ENCODE measurements at regions not wholly inside any gene's neighbourhood (a gene's known extent, or its start where the extent isn't known, plus 50 kb on each side); places are given as distances from the start of the nearest gene placed in this dataset.
"Not testable (repeated sequence)": the region's sequence is repeated elsewhere in the genome, so short reads cannot be mapped to it uniquely, and the experiment has no call there.

DNA sequence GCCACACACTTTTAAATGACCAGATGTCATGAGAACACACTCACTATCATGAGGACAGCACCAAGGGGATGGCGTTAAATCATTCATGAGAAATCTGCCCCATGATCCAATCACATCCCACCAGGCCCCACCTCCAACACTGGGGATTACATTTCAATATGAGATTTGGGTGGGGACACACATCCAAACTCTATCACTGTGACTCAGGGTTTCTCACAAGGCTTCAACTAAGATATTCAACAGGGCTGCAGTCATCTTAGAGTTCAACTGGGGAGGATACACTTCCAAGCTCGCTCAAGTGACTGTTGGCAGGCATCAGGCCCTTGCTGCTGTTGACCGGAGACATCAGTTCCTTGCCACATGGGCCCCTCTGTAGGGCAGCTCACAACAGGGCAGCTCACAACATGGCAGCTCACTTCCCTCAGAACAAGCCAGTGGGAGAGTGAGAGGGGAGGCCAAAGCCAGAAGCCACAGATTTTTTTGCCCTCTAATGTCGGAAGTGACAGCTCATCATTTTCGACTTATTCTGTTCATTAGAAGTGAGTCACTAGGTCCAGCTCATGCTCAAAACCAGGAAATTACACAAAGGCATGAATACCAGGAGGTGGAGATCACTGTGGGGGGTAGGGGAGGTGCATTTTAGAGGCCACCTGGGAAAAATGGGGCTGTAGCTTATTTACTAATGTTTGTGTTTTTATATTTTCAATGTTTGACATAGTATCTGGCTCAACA is 50.8 kb upstream of the PTHLH start:
- DNase-seq (ENCODE audit: low spot score), result peak; percentile 62

DNA sequence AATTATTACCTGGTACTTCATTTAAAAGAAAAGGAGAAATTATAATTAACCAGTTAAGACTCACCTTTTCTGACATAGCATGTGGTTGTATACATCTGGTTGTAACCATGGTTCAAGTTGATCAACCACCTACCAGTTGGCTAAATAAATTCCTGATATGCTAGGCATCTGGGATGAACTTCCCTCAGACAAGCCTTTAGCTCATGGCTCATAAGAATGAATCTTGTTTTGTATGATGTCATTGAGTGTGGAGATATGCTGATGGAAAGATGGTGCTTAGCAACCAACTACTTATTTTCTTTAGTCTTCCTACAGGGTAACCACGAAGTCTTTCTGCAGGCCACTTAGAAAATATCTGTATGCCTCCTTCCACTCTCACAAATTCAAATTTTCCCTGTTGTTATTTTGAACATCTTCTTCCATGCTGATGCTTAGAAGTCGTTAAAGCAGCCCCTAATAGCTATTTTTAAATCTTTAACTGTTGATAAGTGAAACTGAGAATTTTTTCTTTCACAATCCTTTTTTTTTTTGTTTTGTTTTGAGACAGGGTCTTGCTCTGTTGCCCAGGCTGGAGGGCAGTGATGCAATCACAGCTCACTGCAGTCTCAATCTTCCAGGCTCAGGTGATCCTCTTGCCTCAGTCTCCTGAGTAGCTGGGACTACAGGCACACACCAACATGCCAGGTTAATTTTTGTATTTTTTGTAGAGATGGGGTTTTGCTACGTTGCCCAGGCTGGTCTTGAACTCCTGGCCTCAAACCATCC is 51.9 kb upstream of the PTHLH start:
- peak; percentile 50 for DNase-seq (ENCODE audit: low spot score)

DNA sequence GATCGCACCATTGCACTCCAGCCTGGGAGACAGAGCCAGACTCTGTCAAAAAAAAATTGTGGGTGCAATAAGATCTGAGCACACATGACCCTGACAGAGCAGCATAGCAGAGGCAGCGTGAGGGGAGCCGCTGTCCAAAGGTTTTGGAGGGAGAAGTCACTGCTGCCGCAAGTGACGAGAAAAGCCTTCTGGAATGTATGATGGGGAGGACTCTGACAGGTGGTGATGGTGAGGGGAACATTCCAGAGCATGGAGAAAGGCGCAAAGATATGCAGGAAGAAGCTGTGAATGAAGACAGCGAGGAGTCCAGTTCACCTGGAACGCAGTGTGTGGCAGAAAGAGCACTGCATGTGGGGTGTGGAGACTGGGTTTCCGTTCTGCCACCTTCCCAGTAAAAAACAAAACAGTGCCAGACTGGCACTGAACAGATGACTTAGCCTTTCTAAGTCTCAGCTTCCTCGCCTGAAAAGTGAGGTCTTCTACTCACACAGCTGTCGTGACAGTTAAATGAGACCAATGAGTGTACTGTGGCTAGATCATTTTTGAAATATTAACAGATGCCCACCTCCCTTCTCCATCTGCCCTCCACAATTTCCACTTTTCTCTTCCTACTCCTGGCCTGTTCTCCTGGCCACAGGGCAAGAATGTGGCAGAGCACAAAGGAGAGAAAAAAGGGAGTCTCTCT is 53.4 kb upstream of the PTHLH start:
- no peak for DNase-seq (ENCODE audit: low spot score)

DNA sequence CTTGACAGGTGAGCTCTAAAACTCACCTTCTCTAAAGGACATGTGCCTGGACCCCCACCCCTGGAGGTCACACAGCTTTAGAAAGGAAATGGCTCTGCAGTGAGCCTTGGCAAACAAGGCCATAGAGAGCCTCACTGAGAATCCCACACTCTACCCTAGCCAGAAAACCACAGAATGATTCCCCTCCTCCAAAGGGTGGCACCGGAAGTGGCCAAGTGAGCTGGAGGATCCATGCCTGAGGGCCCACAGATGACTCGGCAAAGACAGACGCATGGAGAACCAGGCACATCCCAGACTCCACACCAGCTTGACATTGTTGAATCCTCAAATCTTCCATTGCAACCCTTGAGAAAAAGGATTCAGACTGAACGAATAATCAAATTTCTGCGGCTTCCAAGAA is 54.2 kb upstream of the PTHLH start:
- DNase-seq (ENCODE audit: low spot score), result peak; percentile 13

DNA sequence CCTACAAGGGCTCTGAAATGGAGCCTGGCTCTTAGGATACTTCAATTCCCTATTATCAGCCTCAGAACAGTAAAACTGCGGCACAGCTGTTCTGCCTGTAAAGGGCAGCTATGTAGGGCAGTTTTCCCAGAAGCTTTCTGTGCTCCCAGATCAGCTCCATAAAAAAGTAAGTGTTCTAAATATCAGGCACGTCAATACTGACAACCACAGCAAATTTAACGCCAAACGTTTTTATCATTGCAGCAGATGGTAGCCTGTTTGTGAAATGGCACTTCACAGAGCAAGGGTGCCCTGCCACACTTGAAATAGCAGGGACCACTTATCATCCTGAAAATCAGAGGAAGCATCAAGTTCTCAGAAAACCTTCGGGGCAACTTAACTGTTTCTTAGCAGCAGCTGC is 54.8 kb upstream of the PTHLH start:
- DNase-seq (ENCODE audit: low spot score), result no peak

DNA sequence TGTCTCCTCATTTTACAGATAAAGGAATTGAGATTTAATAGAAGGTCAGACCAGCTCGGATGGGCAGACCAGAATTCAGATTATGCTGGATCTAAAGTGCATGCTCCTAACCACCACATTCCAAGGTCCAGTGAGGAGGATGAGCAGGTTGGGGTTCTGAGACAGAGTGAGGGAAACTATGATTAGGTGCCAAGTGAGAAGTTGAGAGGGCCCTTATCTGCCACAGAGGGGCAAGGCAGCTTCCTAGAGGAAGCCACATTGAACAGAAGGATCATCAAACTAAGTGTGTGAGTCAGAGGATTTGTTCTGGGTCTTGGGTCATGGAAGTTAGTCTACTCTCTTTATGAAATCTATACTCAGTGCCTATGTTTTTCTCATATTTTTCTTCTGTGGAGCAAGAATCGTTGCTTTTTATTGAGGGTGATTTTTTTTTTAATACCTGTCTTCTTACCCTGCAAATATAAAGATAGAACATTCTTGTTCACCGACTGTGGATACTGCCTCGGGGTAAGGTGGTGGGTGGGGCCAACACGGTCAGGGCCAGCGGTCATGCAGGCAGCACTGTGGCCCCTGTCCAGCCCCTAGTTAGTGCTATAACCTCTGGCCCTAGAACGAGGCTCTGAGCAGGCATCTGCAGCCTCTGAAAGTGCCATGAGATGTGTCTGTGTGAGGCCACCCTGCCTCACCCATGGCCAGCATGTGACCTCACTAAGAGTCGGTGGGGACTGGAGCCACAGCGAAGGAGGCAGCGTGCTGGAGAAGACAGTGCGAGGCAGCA is 55.6 kb upstream of the PTHLH start:
- DNase-seq (ENCODE audit: low spot score), result no peak

DNA sequence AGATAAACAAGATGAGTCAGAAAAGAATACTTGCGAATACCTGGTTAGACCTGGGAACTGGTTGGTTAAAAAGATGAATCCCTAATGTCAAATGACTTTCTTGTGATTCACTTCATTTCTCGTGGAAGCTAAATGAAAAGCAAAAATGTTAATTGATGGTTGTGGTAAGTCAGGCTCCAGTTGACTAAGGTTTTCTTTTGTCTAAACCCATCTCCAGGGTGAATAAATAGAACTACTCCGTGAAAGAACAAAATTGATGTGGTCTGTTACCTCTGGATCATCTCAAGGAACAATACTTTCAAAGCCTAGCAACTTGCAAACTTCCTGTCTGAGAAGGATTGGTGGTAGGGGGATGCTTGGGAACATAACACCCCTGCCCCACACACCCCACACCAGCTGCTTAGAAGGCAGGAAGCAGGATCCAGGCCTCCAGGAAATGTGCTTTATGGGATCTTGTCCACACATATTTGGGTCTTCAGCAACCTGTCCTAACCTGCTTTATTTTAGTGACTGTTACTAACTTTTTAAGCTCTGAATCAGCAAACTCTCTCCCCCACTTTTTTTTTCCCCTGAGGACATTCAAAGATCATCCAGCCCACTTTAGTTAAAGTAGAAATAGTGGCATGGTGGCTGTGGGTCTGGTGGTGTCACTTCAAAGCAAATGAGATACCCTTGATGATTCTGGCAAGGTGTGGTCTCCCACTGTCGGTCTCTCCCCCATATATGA is 60.4 kb upstream of the PTHLH start:
- DNase-seq (ENCODE audit: low spot score), result peak; percentile 35

DNA sequence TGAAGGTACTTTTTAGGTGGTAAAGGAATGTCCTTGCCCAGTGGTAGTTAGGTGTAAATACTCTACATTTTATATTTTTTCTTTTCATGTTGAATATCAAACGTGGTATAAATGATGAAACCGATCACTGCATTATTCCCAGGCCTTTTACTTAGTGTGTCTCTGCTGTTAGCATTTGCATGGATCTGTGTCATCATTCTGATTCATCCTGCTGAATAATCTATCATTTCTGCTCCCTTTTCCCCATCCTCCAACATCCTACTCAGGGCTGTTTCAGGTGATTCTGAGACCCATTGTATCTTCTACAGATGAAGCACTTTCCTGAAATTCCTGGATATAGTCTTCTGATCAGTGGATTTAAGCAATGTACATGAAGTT is 61.0 kb upstream of the PTHLH start:
- peak; percentile 32 for DNase-seq (ENCODE audit: low spot score)

DNA sequence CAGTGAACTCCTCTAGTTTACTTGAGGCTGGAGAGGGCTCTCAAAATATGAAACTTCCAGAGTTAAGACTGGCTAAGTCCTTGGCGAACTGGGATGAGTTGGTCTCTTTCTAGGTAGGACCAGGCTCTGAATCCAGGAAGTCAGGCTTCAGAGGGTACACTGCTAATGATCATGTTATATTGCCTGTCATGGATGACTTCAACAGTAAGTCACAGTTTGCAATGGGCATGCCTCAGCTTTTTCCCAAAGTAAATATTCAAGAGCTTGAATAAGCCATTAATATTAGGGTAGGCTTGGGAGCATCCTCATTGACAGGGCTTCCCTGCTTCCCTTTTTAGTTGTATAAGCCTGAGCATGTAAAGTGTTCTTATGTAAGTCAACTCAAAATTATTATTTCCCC is 61.7 kb upstream of the PTHLH start:
- no peak for DNase-seq (ENCODE audit: low spot score)

DNA sequence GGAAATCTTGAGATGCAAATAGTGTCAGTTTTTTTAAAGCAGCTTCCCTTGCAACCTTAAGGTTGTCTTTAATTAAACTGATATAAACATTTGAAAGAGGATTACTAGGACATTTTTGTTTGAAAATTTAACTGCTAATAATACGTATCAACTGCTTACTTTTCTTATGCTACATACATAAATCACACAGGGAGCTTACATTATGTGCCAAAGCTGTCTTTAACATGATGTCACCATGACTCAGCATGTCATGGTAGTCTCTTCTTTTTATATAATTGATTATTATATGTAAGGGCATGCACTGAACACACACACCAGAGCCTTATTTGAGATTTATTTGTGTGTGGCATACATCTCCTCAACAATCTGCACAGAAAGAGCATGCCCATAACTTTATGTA is 63.0 kb upstream of the PTHLH start:
- no peak for DNase-seq (ENCODE audit: low spot score)

DNA sequence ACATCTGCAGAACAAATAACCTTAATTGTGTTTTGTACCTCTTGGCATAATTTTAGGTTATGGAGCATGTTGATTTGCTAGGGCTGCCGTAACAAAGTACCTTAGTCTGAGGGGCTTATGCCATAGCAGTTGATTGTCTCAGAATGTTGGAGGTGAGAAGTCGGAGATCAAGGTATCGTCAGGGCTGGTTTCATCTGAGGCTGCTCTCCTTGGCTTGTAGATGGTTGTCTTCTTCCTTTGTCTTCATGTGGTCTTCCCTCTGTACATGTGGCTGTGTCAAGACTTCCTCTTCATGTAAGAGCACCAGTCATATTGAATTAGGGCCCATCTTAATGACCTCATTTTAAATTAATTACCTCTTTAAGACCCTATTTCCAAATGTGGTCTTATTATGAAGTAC is 64.4 kb upstream of the PTHLH start:
- no peak for DNase-seq (ENCODE audit: low spot score)

DNA sequence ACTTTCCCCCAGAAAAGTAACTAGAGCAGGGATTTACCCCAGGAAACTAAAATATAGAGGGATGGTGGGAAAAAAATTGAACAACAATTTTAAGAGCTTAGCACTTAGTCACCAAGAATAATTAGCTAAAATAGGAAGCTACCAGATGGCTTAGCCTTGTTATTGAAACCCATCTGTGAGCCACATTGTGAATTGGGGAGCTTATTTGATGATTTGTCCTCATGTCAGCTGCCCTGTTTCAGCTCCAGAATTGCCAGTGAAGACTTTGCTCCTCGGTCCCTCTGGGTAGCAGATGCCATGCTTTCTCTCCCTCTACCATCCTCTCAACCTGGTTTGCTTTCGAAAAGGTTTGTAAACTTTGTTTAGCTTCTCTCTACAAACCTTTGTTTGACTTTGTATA is 67.7 kb upstream of the PTHLH start:
- DNase-seq (ENCODE audit: low spot score), result no peak

DNA sequence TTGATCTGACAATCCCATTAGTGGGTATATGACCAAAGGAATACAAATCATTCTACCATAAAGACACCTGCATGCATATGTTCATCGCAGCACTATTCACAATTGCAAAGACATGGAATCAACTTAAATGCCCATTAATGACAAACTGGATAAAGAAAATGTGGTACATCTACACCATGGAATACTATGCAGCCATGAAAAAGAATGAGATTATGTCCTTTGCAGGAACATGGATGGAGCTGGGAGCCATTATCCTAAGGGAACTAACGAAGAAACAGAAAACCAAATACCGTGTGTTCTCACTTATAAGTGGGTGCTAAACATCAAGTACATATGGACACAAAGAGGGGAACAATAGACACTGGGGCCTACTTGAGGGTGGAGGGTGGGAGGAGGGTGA is 74.1 kb upstream of the PTHLH start:
- DNase-seq (ENCODE audit: low spot score), result not testable (repeated sequence)

DNA sequence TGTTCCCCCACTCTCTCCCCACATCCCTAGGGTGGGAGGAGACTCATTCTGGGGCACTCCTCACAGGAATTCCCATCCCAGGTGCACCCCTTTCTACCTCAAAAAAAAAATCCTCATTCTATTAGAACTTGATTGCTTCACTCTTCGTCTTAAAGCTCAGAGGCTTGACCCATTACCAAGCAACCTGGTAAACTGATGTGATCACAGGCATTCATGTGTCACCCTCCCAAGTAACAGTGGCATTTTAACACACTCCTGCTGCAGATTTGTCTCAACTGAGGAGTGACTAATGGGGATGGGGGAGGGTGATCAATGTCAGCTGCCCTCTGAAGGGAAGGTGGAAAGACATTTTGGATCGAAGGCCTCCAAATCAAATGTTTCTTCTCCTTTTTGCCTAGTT is 78.1 kb upstream of the PTHLH start:
- no peak for DNase-seq (ENCODE audit: low spot score)

DNA sequence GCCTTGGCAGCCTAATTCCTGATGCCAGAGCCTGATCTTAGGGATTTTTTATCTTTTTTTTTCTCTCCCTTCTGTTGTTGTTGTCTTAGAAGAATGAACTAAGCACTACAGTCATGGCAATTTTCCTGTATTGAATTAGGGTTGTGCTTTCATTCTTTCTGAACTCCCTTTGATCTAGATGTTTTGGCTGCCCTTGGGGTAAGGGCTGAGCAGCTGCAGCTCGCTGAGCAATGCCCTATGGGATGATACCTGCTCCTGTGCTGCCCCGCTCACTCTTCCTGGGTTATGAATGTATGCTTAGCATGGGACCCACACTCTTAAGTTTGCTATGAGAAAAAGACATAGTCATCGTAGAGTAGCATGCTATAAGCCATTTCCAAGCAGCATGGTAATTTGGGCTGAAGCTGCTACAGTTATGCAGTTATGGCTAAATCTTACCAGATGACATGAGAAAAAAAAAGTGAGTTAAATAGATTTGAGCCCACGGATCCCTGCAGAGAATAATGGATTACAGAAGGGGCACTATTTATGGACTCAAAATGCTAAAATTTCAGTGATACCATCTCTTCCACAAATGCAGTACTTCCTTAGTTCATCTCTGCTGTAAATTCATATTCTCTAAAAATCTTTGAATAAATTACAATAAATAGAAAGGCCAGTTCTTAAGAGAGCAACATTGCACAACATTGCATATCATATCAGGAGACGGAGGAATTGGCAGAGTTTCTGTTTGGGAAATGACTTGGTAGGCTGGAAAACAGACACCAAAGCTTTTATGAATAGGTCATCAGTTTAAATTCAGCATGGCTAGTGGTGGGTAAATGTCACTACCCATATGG is 79.2 kb upstream of the PTHLH start:
- no peak for DNase-seq (ENCODE audit: low spot score)

DNA sequence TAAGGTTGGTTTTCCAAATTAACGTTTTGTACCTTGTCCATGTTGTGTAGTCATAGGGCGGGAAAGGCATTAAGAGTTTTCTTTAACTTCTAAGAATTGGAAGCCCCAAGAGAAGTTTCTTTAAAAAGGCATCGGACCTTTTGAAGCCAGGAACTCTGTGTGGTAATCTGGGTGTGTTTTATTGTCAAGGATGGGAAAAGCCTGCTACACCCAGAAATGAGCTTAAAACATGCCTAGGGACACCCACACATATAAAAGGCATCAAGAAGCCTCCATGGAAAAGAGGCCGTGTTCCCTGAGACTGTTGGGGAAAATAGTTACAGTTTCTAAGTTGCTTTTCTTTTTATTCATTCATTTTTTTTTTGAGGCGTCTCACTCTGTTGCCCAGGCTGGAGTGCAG is 81.0 kb upstream of the PTHLH start:
- DNase-seq (ENCODE audit: low spot score), result no peak

DNA sequence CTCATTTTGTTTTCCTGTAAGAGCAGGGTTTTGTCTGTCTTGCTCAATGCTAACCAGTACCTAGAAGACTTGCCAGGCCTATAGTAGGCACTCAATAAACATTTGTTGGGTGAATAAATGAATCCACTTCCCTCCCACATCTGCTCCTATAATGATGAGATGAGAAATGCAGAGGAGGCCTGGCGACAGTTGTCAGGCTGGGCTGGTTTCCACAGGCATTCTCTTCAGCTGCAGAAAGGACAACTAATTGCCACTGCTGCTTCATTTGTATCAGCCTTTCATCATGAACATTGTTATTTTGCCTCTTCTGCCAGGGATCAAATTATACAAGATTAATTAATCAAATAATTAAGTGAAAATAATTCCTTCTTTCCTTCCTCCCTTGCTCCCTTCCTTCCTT is 82.0 kb upstream of the PTHLH start:
- no peak for DNase-seq (ENCODE audit: low spot score)

DNA sequence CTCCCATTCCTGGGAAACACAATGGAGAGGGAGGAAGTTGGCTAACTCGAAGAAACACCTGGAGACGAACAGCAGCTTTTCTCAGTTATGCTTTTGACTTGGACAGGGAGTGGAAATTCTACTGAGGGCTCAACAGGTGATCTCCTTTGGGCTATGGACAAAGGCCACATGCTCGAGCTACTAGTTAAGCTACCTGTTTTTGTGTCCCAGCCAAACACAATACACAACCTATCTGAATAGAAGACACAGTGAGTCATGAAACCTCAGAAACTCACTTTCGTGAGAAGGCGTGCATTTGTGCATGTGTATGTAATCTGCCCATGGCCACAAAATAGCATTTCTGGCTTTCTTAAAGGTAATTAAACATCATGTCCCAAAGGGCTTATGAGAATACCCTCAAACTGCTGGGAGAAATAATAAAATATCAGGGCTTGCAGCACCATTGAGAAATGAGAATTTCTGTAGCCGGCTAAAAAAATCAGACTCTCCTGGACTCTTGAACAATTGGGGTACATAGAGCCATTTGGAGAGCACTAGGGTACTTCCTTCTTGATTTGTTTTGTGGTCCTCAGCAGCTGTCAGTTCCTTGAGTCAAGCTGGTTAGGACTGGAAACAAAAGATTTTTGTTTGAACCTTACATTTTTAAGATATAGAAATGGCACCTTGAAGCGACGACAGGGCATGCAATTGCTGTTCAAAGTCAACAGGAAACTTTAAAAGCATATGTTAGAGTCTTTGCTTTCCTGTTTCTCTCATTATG is 85.5 kb upstream of the PTHLH start:
- DNase-seq (ENCODE audit: low spot score), result no peak

DNA sequence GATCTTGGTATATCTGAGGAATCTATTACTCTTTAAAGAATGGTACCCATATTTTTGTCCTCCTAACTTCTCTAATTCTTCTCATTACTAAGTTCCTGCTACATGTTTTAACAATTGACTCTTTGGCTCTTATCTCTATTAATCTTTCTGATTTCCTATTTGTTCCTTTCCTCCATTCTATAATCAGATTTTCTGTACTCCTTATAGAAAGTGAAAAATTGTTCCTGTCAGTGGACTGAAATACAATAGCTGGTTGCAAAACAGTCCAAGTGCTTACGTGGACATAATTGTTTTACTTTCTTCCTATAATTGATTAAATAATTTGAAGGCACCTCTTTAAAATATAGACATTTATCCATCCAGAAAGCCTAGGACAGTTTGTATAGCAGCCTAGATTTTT is 86.7 kb upstream of the PTHLH start:
- no peak for DNase-seq (ENCODE audit: low spot score)

DNA sequence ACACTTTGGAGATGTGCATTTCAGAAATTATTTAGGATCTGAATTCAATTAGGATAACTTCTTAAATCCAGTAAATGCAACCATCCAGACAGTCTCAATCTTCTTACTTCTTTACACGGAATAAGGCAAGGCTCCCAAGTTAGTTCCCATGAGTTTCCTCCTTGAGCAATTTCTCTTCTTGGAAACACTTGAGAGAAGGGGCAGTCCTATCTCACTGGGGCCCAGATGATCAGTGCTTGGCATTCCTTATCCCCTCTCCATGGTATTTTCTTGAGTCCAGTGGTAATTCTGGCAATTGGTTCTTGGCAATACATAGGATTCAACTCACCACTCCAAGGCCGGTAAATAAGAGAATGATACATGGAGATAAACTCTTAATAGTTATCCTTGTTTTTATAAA is 87.1 kb upstream of the PTHLH start:
- no peak for DNase-seq (ENCODE audit: low spot score)
